GM13977 (cell line): ENCODE measurements at regions not wholly inside any gene's neighbourhood (a gene's known extent, or its start where the extent isn't known, plus 50 kb on each side); places are given as distances from the start of the nearest gene placed in this dataset.
"Not testable (repeated sequence)": the region's sequence is repeated elsewhere in the genome, so short reads cannot be mapped to it uniquely, and the experiment has no call there.

Experiments
- DNase-seq: peaks from one replicate; pipeline ENCODE4 v3.0.0; 2012; ENCODE audit warnings: low spot score
- CTCF ChIP-seq: IDR thresholded peaks from 2 replicates; pipeline ENCODE4 v1.5.1; 2012; ENCODE audit warnings: mild to moderate bottlenecking, control low read depth; ENCODE audit not compliant: insufficient read depth; ENCODE audit errors: extremely low read depth, missing control alignments
- in situ Hi-C: fragments of 300-500 bp; cut with MboI; formaldehyde crosslinking; loops from one replicate; pipeline ENCODE4 v1.12.0; 2022; ENCODE audit warnings: low sequenced_read_pairs, low pct_unique_long_range_greater_than_20kb, mixed read lengths, inconsistent platforms; ENCODE audit not compliant: unreplicated experiment

- no peak for DNase-seq
Measured at GRCh38 chr2:242085941-242086621, 216.6 kb downstream of the RTP5 start.

GRCh38 chr2:242088044-242088443 is 218.5 kb downstream of the RTP5 start:
- DNase-seq, in situ Hi-C loops: not testable (repeated sequence)

More at GRCh38 chr2:242085941-242086621, 216.6 kb downstream of the RTP5 start:
- in situ Hi-C loops: no loop called here
- no peak for TF ChIP-seq CTCF

GRCh38 chr2:242088471-242089212 is 219.1 kb downstream of the RTP5 start:
- DNase-seq: peak; percentile 94
- in situ Hi-C loops: no loop called here
- no peak for TF ChIP-seq CTCF

- in situ Hi-C loops, DNase-seq: not testable (repeated sequence)
Measured at GRCh38 chr2:242089213-242089549, 219.7 kb downstream of the RTP5 start.

- in situ Hi-C loops, DNase-seq: not testable (repeated sequence)
Measured at GRCh38 chr2:242097278-242097677, 227.7 kb downstream of the RTP5 start.

GRCh38 chr2:242098034-242098433 is 228.5 kb downstream of the RTP5 start:
- TF ChIP-seq CTCF: no peak
- no peak for DNase-seq
- in situ Hi-C loops: no loop called here

- TF ChIP-seq CTCF: no peak
- peak; percentile 27 for DNase-seq
- in situ Hi-C loops: no loop called here
Measured at GRCh38 chr2:242098445-242099128, 229.1 kb downstream of the RTP5 start.

GRCh38 chr2:242103093-242103492 is 233.6 kb downstream of the RTP5 start:
- in situ Hi-C loops, DNase-seq: not testable (repeated sequence)

GRCh38 chr2:242104202-242104956 is 234.8 kb downstream of the RTP5 start:
- DNase-seq, in situ Hi-C loops: not testable (repeated sequence)

- DNase-seq, in situ Hi-C loops: not testable (repeated sequence)
Measured at GRCh38 chr2:242107065-242107464, 237.5 kb downstream of the RTP5 start.

GRCh38 chr2:242108797-242109500 is 239.4 kb downstream of the RTP5 start:
- in situ Hi-C loops, DNase-seq: not testable (repeated sequence)

GRCh38 chr2:242109819-242110218 is 240.3 kb downstream of the RTP5 start:
- in situ Hi-C loops, DNase-seq: not testable (repeated sequence)
